ENCODE measurements at regions not wholly inside any gene's neighbourhood (a gene's known extent, or its start where the extent isn't known, plus 50 kb on each side); places are given as distances from the start of the nearest gene placed in this dataset.

DNA sequence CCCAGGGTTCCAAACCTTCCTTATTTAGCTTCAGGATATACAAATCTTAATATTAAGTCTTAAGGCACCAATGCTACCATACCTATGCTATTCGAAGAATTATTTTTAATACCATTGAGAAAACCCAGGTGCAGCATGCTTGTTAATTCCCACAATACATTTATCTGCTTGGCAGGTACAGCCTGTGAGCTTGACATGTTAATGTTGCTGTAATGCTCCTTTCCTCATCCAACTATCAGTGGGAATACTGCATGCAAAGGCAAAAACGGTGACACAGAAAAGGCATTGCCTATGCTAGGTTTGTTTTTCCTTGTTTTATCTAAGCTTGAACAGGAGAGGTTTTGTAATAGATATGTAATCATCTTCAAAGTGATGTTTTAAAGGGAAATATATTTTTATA is 135.7 kb upstream of the COX7C start:
- H4K91ac ChIP-seq (replicated peaks; ENCODE audit: insufficient read length, low read length): no peak overlapping the region
- no peak overlapping the region for H2AK5ac ChIP-seq (ENCODE audit: low read depth, low read length)
- no peak overlapping the region for H3K27ac ChIP-seq (ENCODE audit: low read depth, low read length)
- H3K9me3 ChIP-seq (ENCODE audit: insufficient read depth in 2 of 2, low read depth in 1 of 2, low read length in 1 of 2): no peaks in the 10 kb centered on the region
- FAIRE-seq (no peak), DNase-seq (ENCODE audit: low read depth in 1 of 2, low spot score in 2 of 2) (no peak)
- TF ChIP-seq, protein P1, sequence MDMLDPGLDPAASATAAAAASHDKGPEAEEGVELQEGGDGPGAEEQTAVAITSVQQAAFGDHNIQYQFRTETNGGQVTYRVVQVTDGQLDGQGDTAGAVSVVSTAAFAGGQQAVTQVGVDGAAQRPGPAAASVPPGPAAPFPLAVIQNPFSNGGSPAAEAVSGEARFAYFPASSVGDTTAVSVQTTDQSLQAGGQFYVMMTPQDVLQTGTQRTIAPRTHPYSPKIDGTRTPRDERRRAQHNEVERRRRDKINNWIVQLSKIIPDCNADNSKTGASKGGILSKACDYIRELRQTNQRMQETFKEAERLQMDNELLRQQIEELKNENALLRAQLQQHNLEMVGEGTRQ (IDR thresholded peaks at IDR 0.05; ENCODE audit: low read length): no peak
- TF ChIP-seq JUN (IDR thresholded peaks at IDR 0.05; ENCODE audit: low read depth, low read length): no peak
- H3K4me2 ChIP-seq (ENCODE audit: insufficient read depth in 1 of 2, low read depth in 2 of 2, low read length in 2 of 2): no peak overlapping the region
- H2BK5ac ChIP-seq (ENCODE audit: low read depth, low read length): no peak overlapping the region
- no peak overlapping the region for H3K4me3 ChIP-seq (ENCODE audit: extremely low read depth in 1 of 4, insufficient read depth in 2 of 4, low read depth in 3 of 4, low read length in 4 of 4)
- H4K5ac ChIP-seq (ENCODE audit: insufficient read length, low read depth, low read length): no peak overlapping the region
- no peaks in the 10 kb centered on the region for H3K36me3 ChIP-seq (ENCODE audit: control insufficient read depth in 2 of 4, insufficient read depth in 4 of 4, low read length in 3 of 4)
- H3K18ac ChIP-seq (ENCODE audit: extremely low read depth, low read length): no peak overlapping the region
- no peak overlapping the region for H2BK15ac ChIP-seq (ENCODE audit: low read length)
- no peak overlapping the region for H2AFZ ChIP-seq (ENCODE audit: low read length)
- no peaks in the 10 kb centered on the region for H4K20me1 ChIP-seq (replicated peaks in 1 of 2; ENCODE audit: control insufficient read depth in 1 of 2, insufficient read depth in 2 of 2, low read length in 2 of 2)
- H4K8ac ChIP-seq (ENCODE audit: extremely low read depth, insufficient read depth, low read length): no peak overlapping the region
- no peak overlapping the region for H3K14ac ChIP-seq (ENCODE audit: insufficient read length)
- H2BK120ac ChIP-seq (replicated peaks; ENCODE audit: low read depth, low read length): no peak overlapping the region
- H3K27me3 ChIP-seq (replicated peaks in 1 of 4; ENCODE audit: control insufficient read depth in 3 of 4, extremely low read depth in 1 of 4, insufficient read depth in 3 of 4, low read length in 3 of 4): no peaks in the 10 kb centered on the region
- ChIA-PET POLR2A (ENCODE audit: partially characterized antibody) (no interaction called here), CTCF (ENCODE audit: partially characterized antibody) (interaction anchor here (0.7 kb wide), 1 partner anchor 19 kb away, joined by 3 read pairs; no protein-coding TSS in a partner anchor)
- H3K79me1 ChIP-seq (ENCODE audit: low read depth, low read length): no peaks in the 10 kb centered on the region
- no peak overlapping the region for H3K4ac ChIP-seq (replicated peaks; ENCODE audit: insufficient read length, low read depth, low read length)
- WGBS, 2 experiments (ENCODE audit: extremely low coverage in 1 of 2, insufficient coverage in 1 of 2, insufficient read length in 1 of 2, insufficient replicate concordance in 2 of 2, low coverage in 1 of 2, low lambda C conversion rate in 2 of 2, missing lambda C conversion rate in 1 of 2): 85% methylated on average over 2 of the region's 2 CpGs; no CpG with 5 or more reads in 1 of the 2 experiments
- no peaks in the 10 kb centered on the region for H3K79me2 ChIP-seq (ENCODE audit: control insufficient read depth in 1 of 2, insufficient read depth in 2 of 2, low read length in 2 of 2)
- no peak overlapping the region for H2BK20ac ChIP-seq (ENCODE audit: low read length)
- H3K56ac ChIP-seq (replicated peaks; ENCODE audit: insufficient read length, low read depth, low read length): no peak overlapping the region
- H3K23ac ChIP-seq (ENCODE audit: insufficient read length): no peak overlapping the region
- no peaks in the 10 kb centered on the region for H3K23me2 ChIP-seq (ENCODE audit: low read depth, low read length)
- no peaks in the 10 kb centered on the region for H3K4me1 ChIP-seq (replicated peaks in 1 of 4; ENCODE audit: control insufficient read depth in 3 of 4, insufficient read depth in 4 of 4, low read length in 3 of 4)
- H3K9ac ChIP-seq (replicated peaks in 1 of 4; ENCODE audit: extremely low read depth in 1 of 4, low read depth in 3 of 4, low read length in 3 of 4): no peak overlapping the region
- H2BK12ac ChIP-seq (ENCODE audit: low read depth, low read length): no peak overlapping the region

Data from H1 (cell line).